SK-N-SH treated with all-trans-retinoic acid at 6 μM for 48 hours (cell line): ENCODE measurements at regions not wholly inside any gene's neighbourhood (a gene's known extent, or its start where the extent isn't known, plus 50 kb on each side); places are given as distances from the start of the nearest gene placed in this dataset.

ENCODE experiments used
- ARNTL ChIP-seq: fragments of 450-650 bp; formaldehyde crosslinking; IDR thresholded peaks from 2 replicates; pipeline ENCODE4 v1.5.0; 2020; ENCODE audit warnings: low read depth, mild to moderate bottlenecking, moderate library complexity, borderline replicate concordance
- CREB5 ChIP-seq: fragments of 250-450 bp; sonication (Bioruptor Pico); IDR thresholded peaks from 2 replicates; pipeline ENCODE4 v1.5.1; 2020; ENCODE audit warnings: low read depth, mild to moderate bottlenecking, moderate library complexity
- CSRNP3 ChIP-seq: fragments of 250-450 bp; sonication (Bioruptor Pico); IDR thresholded peaks from 2 replicates; pipeline ENCODE4 v1.5.1; 2021; ENCODE audit warnings: mild to moderate bottlenecking, moderate library complexity
- OSR1 ChIP-seq: fragments of 250-450 bp; sonication (Bioruptor Pico); IDR thresholded peaks from 2 replicates; pipeline ENCODE4 v1.8.0; 2022; ENCODE audit warnings: moderate library complexity, mild to moderate bottlenecking, inconsistent platforms
- PATZ1 ChIP-seq: fragments of 250-450 bp; sonication (Bioruptor Pico); IDR thresholded peaks from 2 replicates; pipeline ENCODE4 v1.8.0; 2020; ENCODE audit warnings: mild to moderate bottlenecking, moderate library complexity, borderline replicate concordance
- POU6F1 ChIP-seq: fragments of 250-450 bp; sonication (Bioruptor Pico); IDR thresholded peaks from 2 replicates; pipeline ENCODE4 v1.8.0; 2021; ENCODE audit warnings: low read depth, mild to moderate bottlenecking, moderate library complexity, borderline replicate concordance
- TOX ChIP-seq: fragments of 250-450 bp; sonication (Bioruptor Pico); IDR thresholded peaks from 2 replicates; pipeline ENCODE4 v1.8.0; 2021; ENCODE audit warnings: mild to moderate bottlenecking, moderate library complexity, borderline replicate concordance

GRCh38 chr11:91904792-91905785, 319.5 kb upstream of the FAT3 start:
- TF ChIP-seq OSR1 (no peak), POU6F1 (CRISPR knock-in tag) (no peak), CREB5 (CRISPR knock-in tag) (no peak), TOX (CRISPR knock-in tag) (no peak), PATZ1 (CRISPR knock-in tag) (no peak), CSRNP3 (CRISPR knock-in tag) (no peak), ARNTL (CRISPR knock-in tag) (no peak)
